NT2/D1 (cell line): ENCODE measurements at regions not wholly inside any gene's neighbourhood (a gene's known extent, or its start where the extent isn't known, plus 50 kb on each side); places are given as distances from the start of the nearest gene placed in this dataset.
"Not testable (repeated sequence)": the region's sequence is repeated elsewhere in the genome, so short reads cannot be mapped to it uniquely, and the experiment has no call there.

Source experiments
- SUZ12 ChIP-seq: IDR thresholded peaks from 2 replicates; pipeline ENCODE4 v1.6.1; 2011; ENCODE audit not compliant: insufficient read length, insufficient read depth; ENCODE audit errors: extremely low read depth
- YY1 ChIP-seq: IDR thresholded peaks from 2 replicates; pipeline ENCODE4 v1.6.1; 2011; ENCODE audit not compliant: insufficient read length, insufficient read depth
- ZNF274 ChIP-seq: IDR thresholded peaks from 2 replicates; pipeline ENCODE4 v1.6.1; 2011; ENCODE audit warnings: mild to moderate bottlenecking, low read depth, low read length

GRCh38 chr18:14301255-14301654 lies 169.0 kb upstream of the ZNF519 start:
- TF ChIP-seq YY1, ZNF274, SUZ12: not testable (repeated sequence)
